Fibroblast of villous mesenchyme (primary cell): ENCODE measurements at regions not wholly inside any gene's neighbourhood (a gene's known extent, or its start where the extent isn't known, plus 50 kb on each side); places are given as distances from the start of the nearest gene placed in this dataset.
A peak's percentile ranks its signal among the peaks of the same experiment; 100 is the strongest.
"Not testable (repeated sequence)": the region's sequence is repeated elsewhere in the genome, so short reads cannot be mapped to it uniquely, and the experiment has no call there.

ENCODE experiments used
- DNase-seq: peaks from one replicate; pipeline ENCODE4 v3.0.0-alpha.2; 2010; ENCODE audit warnings: low read depth
- H3K4me3 ChIP-seq: 2 replicates; pipeline ENCODE4 v1.5.1; 2011; ENCODE audit warnings: low read depth, mild to moderate bottlenecking, low read length
- TF ChIP-seq, protein P1 (sequence below): IDR thresholded peaks from 2 replicates; pipeline ENCODE4 v1.5.1; 2012; ENCODE audit warnings: low read depth, mild to moderate bottlenecking, low read length; ENCODE audit not compliant: insufficient read depth

- no peak for DNase-seq
- TF ChIP-seq, protein P1, sequence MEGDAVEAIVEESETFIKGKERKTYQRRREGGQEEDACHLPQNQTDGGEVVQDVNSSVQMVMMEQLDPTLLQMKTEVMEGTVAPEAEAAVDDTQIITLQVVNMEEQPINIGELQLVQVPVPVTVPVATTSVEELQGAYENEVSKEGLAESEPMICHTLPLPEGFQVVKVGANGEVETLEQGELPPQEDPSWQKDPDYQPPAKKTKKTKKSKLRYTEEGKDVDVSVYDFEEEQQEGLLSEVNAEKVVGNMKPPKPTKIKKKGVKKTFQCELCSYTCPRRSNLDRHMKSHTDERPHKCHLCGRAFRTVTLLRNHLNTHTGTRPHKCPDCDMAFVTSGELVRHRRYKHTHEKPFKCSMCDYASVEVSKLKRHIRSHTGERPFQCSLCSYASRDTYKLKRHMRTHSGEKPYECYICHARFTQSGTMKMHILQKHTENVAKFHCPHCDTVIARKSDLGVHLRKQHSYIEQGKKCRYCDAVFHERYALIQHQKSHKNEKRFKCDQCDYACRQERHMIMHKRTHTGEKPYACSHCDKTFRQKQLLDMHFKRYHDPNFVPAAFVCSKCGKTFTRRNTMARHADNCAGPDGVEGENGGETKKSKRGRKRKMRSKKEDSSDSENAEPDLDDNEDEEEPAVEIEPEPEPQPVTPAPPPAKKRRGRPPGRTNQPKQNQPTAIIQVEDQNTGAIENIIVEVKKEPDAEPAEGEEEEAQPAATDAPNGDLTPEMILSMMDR, result no peak
- no peak overlapping the region for H3K4me3 ChIP-seq
Observed at GRCh38 chr2:130289780-130290179, 52.9 kb upstream of the IMP4 start.

- TF ChIP-seq, protein P1, result peak; percentile 5
- DNase-seq, result no peak
Observed at GRCh38 chr2:130288467-130289403, 54.0 kb upstream of the IMP4 start.

DNA sequence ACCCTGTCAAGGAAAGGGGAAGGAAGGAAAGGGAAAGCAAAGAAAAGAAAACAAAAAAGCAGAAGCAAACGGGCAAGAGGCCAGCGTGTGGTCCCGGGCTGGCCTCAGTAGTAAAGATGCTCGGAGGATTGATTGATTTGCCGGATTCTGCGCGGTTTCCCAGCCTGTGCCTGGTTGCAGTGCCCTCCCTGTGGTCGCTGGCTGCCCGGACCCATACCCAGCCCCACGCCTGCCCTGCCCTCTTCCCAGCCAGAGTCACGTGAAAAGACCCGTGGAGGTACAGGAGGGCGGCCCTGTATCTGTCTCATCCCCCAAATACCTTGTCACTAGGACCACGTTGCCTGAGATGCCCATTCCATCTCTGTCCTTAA lies 55.1 kb upstream of the IMP4 start:
- no peak for DNase-seq
- TF ChIP-seq, protein P1, result no peak
- no peak overlapping the region for H3K4me3 ChIP-seq

More at GRCh38 chr2:130288467-130289403, 54.0 kb upstream of the IMP4 start:
- H3K4me3 ChIP-seq, result no peak overlapping the region

DNA sequence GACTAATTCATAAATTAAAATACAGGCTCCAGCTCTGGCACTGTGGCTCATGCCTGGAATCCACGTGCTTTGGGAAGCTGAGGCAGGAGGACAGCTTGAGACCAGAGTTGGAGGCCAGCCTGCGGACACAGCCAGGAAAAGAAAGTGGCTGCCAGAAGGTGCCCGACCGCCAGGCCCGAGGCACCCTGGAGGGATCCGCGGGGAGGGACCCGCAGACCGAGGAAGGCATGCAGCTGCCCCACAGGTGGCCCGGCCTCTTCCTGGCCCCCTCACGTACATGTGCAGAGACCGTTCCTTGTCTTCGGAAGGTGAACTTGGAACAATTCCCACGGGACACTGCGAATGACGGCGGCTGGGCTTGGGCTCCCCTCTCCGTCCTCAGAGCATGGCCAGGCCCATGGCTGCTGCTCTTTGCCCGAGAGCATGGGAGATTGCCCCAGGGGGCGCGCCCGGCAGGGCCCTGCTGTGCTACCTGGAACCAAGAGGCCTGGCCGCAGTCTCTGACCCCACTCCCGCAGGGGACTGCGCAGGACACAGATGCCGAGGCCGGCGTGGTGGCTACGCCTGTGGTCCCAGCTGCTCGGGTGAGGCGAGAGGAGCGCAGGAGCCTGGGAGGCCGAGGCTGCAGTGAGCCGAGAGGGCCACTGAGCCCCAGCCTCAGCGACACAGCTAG lies 55.6 kb upstream of the IMP4 start:
- TF ChIP-seq, protein P1, result no peak
- H3K4me3 ChIP-seq, result no peak overlapping the region
- no peak for DNase-seq

- not testable (repeated sequence) for DNase-seq, H3K4me3 ChIP-seq
Observed at GRCh38 chr2:130283341-130283869, 59.3 kb upstream of the IMP4 start.

- not testable (repeated sequence) for H3K4me3 ChIP-seq, DNase-seq
Observed at GRCh38 chr2:130279551-130279950, 63.1 kb upstream of the IMP4 start.

- H3K4me3 ChIP-seq, DNase-seq: not testable (repeated sequence)
Observed at GRCh38 chr2:130268333-130268732, 70.1 kb upstream of the TUBA3E start.

- not testable (repeated sequence) for DNase-seq
Observed at GRCh38 chr2:130267572-130267971, 69.3 kb upstream of the TUBA3E start.

DNA sequence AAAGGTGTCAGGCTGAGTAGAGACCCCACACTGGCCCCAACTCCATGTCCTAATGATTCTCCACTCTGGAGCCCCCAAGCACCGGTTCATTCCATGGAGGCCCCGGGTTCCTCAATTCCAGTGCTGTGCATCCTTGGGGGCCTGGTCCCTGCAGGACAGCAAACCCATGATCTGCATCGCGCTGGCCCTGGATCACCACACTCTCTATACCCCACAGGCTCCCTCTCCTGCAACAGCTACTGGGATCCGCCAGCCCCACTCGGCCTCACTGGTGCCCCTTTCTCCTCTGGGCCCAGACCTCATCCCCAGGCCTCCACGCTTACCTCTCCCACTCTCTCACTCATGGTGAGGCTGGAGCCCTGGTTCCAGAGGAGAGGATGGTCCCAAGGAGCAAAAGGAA lies 68.6 kb upstream of the TUBA3E start:
- H3K4me3 ChIP-seq, DNase-seq: not testable (repeated sequence)

More at GRCh38 chr2:130267572-130267971, 69.3 kb upstream of the TUBA3E start:
- H3K4me3 ChIP-seq, result not testable (repeated sequence)

- not testable (repeated sequence) for DNase-seq, H3K4me3 ChIP-seq
Observed at GRCh38 chr2:130265570-130266247, 67.5 kb upstream of the TUBA3E start.

- not testable (repeated sequence) for H3K4me3 ChIP-seq, DNase-seq
Observed at GRCh38 chr2:130264901-130265320, 66.7 kb upstream of the TUBA3E start.
